Smooth muscle cell (in vitro differentiated cells): ENCODE measurements at regions not wholly inside any gene's neighbourhood (a gene's known extent, or its start where the extent isn't known, plus 50 kb on each side); places are given as distances from the start of the nearest gene placed in this dataset.

ENCODE experiments used
- DNase-seq: peaks from one replicate; lab custom pipeline; 2025; ENCODE audit not compliant: unreplicated experiment; lab: John Stamatoyannopoulos, UW
- H2AFZ ChIP-seq: fragments of 200-600 bp; sonication (generic); 2 replicates; pipeline ENCODE4 v1.6.0; 2016; ENCODE audit warnings: antibody characterized with exemption, low read depth, mild to moderate bottlenecking
- H3F3A ChIP-seq: fragments of 200-600 bp; sonication (generic); 2 replicates; pipeline ENCODE4 v1.6.0; 2017; ENCODE audit warnings: antibody characterized with exemption, low read depth
- H3K27ac ChIP-seq: fragments of 200-600 bp; sonication (generic); 2 replicates; pipeline ENCODE4 v1.5.1; 2016; ENCODE audit warnings: low read depth, mild to moderate bottlenecking
- H3K27me3 ChIP-seq: fragments of 200-600 bp; sonication (generic); 2 replicates; pipeline ENCODE4 v1.6.1; 2016; ENCODE audit warnings: low read depth, mild to moderate bottlenecking
- H3K36me3 ChIP-seq: fragments of 200-600 bp; sonication (generic); 2 replicates; pipeline ENCODE4 v1.5.1; 2016; ENCODE audit warnings: low read depth
- H3K4me1 ChIP-seq: fragments of 200-600 bp; sonication (generic); 2 replicates; pipeline ENCODE4 v1.5.1; 2016; ENCODE audit warnings: low read depth
- H3K4me2 ChIP-seq: fragments of 200-600 bp; sonication (generic); 2 replicates; pipeline ENCODE4 v1.6.0; 2016; ENCODE audit warnings: mild to moderate bottlenecking
- H3K4me3 ChIP-seq: fragments of 200-600 bp; sonication (generic); 2 replicates; pipeline ENCODE4 v1.5.1; 2016; ENCODE audit warnings: mild to moderate bottlenecking
- H3K79me2 ChIP-seq: fragments of 200-600 bp; sonication (generic); 2 replicates; pipeline ENCODE4 v1.6.0; 2016; ENCODE audit warnings: low read depth, mild to moderate bottlenecking
- H3K9ac ChIP-seq: fragments of 200-600 bp; sonication (generic); 2 replicates; pipeline ENCODE4 v1.6.0; 2016; ENCODE audit warnings: low read depth
- H3K9me3 ChIP-seq: fragments of 200-600 bp; sonication (generic); replicated peaks from 2 replicates; pipeline ENCODE4 v1.5.1; 2016; ENCODE audit warnings: low read depth
- H4K20me1 ChIP-seq: fragments of 200-600 bp; sonication (generic); 2 replicates; pipeline ENCODE4 v1.6.0; 2016; ENCODE audit warnings: low read depth
- WGBS: methylation state at CpG from one replicate; pipeline ENCODE4 v1.1.7; 2016; ENCODE audit warnings: low lambda C conversion rate; 5-methylcytosine and 5-hydroxymethylcytosine counted together
- TF ChIP-seq, protein P1 (sequence below): fragments of 200-600 bp; sonication (generic); IDR thresholded peaks from 2 replicates; pipeline ENCODE4 v1.5.1; 2017; ENCODE audit warnings: borderline replicate concordance, mild to moderate bottlenecking, antibody characterized with exemption; ENCODE audit not compliant: insufficient read depth, poor library complexity, severe bottlenecking

DNA sequence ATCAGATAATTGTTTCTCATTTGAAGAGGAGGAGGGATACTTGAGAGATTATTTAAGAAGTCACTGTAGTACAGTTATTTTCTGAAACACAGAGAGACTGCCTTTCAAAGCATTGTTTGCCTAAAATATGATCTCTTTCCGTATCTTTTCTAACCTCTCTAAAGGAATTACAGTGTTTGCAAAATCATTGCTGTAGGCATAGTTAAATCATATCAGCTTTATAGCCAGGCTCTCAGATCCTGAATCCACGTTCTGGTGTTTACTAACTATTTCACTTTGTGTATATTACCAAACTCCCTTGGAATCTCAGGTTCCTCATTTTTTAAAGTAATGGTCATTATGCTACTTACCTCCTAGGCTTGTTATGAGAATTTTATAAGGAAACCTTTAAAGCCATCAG lies 1151.6 kb upstream of the CDH9 start:
- WGBS = 59% methylated on average over 2 of the region's 2 CpGs
- Histone ChIP-seq H3K4me1 (no peaks in the 10 kb centered on the region), H3K79me2 (no peaks in the 10 kb centered on the region), H2AFZ (no peak overlapping the region), H3K36me3 (no peaks in the 10 kb centered on the region), H4K20me1 (no peaks in the 10 kb centered on the region), H3K9me3 (no peaks in the 10 kb centered on the region), H3K4me3 (no peak overlapping the region), H3F3A (no peaks in the 10 kb centered on the region), H3K27ac (no peak overlapping the region), H3K4me2 (no peak overlapping the region), H3K27me3 (no peaks in the 10 kb centered on the region), H3K9ac (no peak overlapping the region)
- DNase-seq = no peak
- TF ChIP-seq, protein P1, sequence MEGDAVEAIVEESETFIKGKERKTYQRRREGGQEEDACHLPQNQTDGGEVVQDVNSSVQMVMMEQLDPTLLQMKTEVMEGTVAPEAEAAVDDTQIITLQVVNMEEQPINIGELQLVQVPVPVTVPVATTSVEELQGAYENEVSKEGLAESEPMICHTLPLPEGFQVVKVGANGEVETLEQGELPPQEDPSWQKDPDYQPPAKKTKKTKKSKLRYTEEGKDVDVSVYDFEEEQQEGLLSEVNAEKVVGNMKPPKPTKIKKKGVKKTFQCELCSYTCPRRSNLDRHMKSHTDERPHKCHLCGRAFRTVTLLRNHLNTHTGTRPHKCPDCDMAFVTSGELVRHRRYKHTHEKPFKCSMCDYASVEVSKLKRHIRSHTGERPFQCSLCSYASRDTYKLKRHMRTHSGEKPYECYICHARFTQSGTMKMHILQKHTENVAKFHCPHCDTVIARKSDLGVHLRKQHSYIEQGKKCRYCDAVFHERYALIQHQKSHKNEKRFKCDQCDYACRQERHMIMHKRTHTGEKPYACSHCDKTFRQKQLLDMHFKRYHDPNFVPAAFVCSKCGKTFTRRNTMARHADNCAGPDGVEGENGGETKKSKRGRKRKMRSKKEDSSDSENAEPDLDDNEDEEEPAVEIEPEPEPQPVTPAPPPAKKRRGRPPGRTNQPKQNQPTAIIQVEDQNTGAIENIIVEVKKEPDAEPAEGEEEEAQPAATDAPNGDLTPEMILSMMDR = no peak

DNA sequence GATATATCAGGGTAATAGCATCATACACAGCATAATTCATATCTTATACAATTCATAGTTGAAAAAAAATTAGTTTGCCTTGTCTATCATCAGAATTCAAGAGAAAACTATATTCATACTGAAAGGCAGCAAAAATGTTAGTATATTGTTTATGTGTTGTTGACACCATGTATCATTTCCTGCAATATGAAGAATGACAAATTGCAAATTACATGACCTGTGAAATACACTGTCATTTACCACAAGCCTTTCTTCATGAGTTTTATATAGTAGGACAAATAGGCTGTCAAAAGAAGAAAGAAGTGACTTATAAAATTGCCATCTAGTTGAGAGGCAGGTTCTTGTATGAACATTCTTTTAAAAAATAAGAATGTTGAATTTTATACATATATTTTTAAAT lies 1136.3 kb upstream of the CDH9 start:
- Histone ChIP-seq H3K27me3 (no peaks in the 10 kb centered on the region), H3K9me3 (no peaks in the 10 kb centered on the region), H3K36me3 (no peaks in the 10 kb centered on the region), H3K79me2 (no peaks in the 10 kb centered on the region), H4K20me1 (no peaks in the 10 kb centered on the region), H3K27ac (no peak overlapping the region), H3K4me1 (no peaks in the 10 kb centered on the region), H3K9ac (no peak overlapping the region), H3F3A (no peaks in the 10 kb centered on the region), H3K4me3 (no peak overlapping the region), H3K4me2 (no peak overlapping the region), H2AFZ (no peak overlapping the region)
- TF ChIP-seq, protein P1 = no peak
- no peak for DNase-seq

DNA sequence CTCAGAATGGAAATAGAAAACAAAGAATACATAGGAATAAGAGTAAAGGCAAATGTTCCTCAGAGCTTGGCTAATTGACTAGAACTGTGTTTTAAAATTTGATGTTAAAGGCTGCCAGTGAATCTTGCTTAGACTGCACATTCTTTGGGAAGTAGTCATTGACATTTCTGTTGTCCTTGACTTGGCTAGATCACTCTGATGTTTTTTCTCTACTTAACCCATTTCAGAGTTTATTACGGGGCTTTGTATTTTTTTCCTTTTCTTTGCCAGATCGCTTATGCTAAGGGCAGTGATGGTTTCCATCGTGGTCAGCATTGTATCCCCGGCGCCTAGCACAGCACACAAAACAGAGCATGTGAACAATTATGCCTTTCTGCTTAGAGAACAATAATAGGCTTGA lies 1126.7 kb upstream of the CDH9 start:
- TF ChIP-seq, protein P1 = no peak
- no peak for DNase-seq
- Histone ChIP-seq H3F3A (no peaks in the 10 kb centered on the region), H3K27ac (no peak overlapping the region), H3K4me1 (no peaks in the 10 kb centered on the region), H3K4me3 (no peak overlapping the region), H3K36me3 (no peaks in the 10 kb centered on the region), H3K79me2 (no peaks in the 10 kb centered on the region), H2AFZ (no peak overlapping the region), H3K9ac (no peak overlapping the region), H4K20me1 (no peaks in the 10 kb centered on the region), H3K27me3 (no peaks in the 10 kb centered on the region), H3K4me2 (no peak overlapping the region), H3K9me3 (no peaks in the 10 kb centered on the region)
- WGBS = 39% methylated on average over 5 of the region's 5 CpGs

DNA sequence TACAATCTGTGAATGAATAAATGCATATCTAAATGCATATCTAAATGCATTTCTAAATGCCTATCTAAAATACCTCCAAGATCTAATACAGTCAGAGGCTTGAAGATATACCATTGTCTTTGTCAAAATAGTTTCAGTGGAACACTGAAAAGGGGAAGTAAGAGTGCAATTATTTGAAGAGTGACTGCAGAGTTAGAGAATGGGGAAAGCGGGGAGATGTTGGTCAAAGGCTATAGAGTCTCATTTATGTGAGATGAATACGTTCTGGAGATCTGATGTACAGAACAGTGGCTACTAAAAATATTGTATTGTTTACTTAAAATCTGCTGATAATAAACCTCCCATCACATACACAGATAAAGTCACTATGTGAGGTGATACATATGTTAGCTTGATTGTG lies 1126.2 kb upstream of the CDH9 start:
- H3K4me1 ChIP-seq = no peaks in the 10 kb centered on the region
- no peak for DNase-seq
- TF ChIP-seq, protein P1 = no peak
- no peaks in the 10 kb centered on the region for H4K20me1 ChIP-seq
- no peaks in the 10 kb centered on the region for H3K36me3 ChIP-seq
- no peaks in the 10 kb centered on the region for H3K27me3 ChIP-seq
- peak overlapping the region; percentile 30 for H2AFZ ChIP-seq
- no peak overlapping the region for H3K27ac ChIP-seq
- 88% methylated on average over 2 of the region's 2 CpGs for WGBS
- no peak overlapping the region for H3K4me2 ChIP-seq
- H3F3A ChIP-seq = no peaks in the 10 kb centered on the region
- no peaks in the 10 kb centered on the region for H3K9me3 ChIP-seq
- H3K9ac ChIP-seq = no peak overlapping the region
- H3K79me2 ChIP-seq = no peaks in the 10 kb centered on the region
- no peak overlapping the region for H3K4me3 ChIP-seq
